OCI-LY1 (cell line): ENCODE measurements at regions not wholly inside any gene's neighbourhood (a gene's known extent, or its start where the extent isn't known, plus 50 kb on each side); places are given as distances from the start of the nearest gene placed in this dataset.

ENCODE experiments used
- CTCF ChIP-seq: fragments of 200-600 bp; sonication (generic), shearing (Covaris generic); IDR thresholded peaks from 2 replicates; pipeline ENCODE4 v1.5.1; 2017; ENCODE audit warnings: mild to moderate bottlenecking, antibody characterized with exemption, low read length, moderate library complexity, mixed read lengths
- EZH2 ChIP-seq: fragments of 200-600 bp; sonication (generic), shearing (Covaris generic); IDR thresholded peaks from 2 replicates; pipeline ENCODE4 v1.8.0; 2017; ENCODE audit warnings: borderline replicate concordance, mixed run types, mild to moderate bottlenecking, antibody characterized with exemption, low read length, moderate library complexity, mixed read lengths

GRCh38 chr9:3066591-3066990, 222.7 kb upstream of the PUM3 start:
- no peak for TF ChIP-seq CTCF
- no peak for TF ChIP-seq EZH2
